ENCODE measurements at regions not wholly inside any gene's neighbourhood (a gene's known extent, or its start where the extent isn't known, plus 50 kb on each side); places are given as distances from the start of the nearest gene placed in this dataset.
A peak's percentile ranks its signal among the peaks of the same experiment; 100 is the strongest.

DNA sequence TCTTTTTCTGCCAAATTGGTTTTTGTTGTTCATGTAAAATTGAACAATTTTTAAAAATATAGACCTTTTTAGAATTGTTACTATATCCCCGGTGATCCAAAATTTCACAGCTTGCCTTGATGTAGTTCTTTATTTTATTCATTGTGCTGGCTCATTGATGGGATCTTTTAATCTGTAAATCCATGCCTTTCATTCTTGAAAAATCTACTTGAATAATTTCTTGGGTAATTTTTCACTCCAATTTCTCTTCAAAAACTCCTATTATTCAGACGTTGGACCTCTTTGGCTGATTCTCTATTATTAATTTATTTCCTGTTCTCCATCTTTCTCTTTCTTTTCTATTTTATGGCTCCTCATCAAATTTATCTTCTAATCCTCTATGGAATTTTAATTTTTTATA lies 476.1 kb upstream of the CITED2 start:
- DNase-seq (ENCODE audit: low read depth), result no peak

DNA sequence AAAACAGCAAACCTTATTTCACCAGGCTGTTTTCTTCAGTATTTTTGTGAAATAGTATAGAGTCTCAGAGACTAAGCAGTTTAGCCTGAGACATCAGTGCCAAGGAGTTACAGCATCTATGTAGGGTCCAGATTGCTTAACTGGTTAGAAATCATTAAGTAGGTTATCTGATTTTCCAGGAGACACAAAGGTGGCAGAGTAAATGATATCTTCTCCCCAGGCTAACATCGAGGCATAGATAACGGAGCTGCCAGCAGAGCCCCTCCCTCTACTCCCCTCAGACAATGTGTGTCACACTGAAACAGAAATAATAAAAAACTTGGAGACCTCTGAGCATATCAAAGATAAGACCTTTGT lies 473.0 kb upstream of the CITED2 start:
- no peak for DNase-seq (ENCODE audit: low read depth)

DNA sequence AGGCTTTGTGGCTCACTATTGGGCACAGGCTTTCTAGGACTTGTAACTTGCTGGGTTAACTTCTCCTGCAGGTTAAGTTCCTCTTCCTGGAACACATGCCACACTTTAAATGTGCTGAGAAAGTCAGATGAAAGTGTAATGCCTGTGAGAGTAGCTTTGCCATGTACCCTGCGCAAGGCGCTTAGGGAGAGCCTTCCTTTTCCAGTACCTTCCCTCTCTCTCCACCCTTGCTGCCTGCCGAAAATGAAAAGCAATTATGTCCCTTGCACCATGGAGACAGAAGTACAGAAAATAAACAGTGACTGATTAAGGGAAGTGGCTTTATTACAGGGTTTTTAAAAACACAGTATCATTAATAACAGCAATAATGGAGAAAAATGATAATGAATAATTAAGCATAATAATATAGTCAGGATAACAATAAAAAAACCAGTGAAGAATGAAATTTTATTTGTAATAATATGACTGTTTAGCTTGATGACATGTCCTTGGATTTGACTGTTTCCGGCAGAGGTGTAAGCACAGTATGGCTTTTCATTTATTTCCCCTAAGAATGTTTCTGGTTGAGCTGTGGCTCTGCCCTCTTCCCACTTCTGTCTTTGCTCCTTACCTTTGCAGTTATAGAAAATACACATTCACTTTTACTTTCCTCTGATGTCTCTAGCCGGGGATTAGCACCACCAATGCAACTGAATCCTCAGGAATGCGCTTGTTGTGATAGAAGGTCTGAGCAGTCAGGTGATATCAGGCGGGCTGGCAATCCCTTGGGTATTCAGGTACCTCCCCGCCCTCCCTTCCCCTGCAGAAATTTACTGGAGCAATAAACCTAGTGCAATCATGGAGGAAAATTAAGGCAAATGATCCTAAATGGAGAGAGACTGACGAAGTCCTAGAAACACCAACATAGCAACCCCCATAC lies 472.3 kb upstream of the CITED2 start:
- no peak for DNase-seq (ENCODE audit: low read depth)

DNA sequence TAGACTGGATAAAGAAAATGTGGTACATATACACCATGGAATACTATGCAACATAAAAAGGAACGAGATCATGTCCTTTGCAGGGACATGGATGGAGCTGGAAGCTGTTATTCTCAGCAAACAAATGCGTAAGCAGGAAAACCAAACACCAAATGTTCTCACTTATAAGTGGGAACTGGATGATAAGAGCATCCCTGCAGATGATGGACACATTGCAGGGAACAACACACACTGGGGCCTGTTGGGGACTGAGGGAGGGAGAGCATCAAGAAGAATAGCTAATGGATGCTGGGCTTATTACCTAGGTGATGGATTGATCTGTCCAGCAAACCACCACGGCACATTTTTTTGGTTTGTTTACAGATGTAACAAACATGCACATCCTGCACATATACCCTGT lies 470.5 kb upstream of the CITED2 start:
- no peak for DNase-seq (ENCODE audit: low read depth)

DNA sequence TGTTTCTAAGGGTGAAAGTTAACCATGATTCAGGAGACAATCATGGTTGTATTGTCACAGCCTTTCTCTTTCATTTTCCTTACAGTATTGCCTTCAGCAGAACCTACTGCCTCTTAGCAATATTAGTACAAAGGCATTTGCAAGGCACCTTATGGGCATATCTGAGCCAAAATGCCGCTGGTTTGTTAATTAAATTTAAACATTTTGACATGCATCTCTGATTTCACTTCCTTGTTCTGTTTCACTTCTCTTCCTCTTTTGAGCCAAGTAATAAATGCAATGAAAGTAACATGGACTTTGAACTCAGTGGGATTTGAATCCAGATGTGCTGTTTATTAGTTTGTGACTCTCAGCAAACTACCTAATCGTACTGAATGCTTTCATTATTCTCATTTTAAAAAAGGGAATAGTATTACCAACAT lies 467.4 kb upstream of the CITED2 start:
- no peak for DNase-seq (ENCODE audit: low read depth)

DNA sequence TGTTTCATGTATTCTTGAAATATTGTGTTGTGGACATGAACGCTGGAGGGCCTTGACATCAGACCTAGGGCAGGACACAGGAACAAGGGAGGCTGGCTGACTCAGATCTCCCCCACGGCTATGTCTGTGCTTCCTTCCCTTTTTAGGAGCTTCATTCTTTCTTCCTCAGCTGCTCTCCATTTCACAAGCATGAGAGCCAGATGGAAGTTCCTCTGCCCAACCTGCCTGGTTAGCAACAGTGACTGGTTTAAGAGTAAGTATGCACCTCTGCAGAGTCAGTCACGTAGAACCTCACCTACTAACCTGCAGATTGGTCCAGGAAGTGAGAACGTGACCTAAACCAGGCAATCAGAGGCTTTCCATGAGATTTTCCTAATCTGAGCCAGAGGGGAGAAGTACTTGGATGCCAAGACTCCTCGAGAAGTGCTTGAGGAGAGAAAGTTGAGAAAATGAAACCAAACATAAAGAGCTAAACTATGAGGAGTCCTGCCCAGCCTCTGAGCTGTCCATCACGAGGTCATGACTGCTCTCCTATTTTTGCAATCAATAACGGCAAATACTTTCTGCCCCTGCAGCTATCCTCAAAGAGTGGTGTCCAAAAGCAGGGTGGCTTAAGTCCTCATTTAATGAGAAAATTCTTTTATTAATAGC lies 465.2 kb upstream of the CITED2 start:
- peak; percentile 7 for DNase-seq (ENCODE audit: low read depth)

DNA sequence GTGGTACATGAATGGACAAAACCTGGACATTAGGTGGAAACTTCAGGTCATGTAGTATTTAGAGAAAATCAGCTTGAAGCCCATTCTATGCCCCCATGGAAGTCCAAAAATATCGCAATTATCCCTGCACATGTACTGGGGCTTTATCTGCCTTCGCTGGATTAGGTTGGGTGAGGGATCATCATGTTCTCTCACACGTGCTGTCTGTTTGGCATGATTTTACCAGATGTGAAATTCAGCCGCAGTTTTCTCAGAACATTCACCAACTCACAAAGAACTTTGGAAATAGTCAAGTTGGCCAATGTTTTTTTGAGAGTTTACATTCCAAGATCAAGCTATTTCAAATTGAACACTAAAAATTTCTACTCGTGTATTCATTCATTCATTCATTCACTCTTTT lies 459.8 kb upstream of the CITED2 start:
- DNase-seq (ENCODE audit: low read depth), result no peak

DNA sequence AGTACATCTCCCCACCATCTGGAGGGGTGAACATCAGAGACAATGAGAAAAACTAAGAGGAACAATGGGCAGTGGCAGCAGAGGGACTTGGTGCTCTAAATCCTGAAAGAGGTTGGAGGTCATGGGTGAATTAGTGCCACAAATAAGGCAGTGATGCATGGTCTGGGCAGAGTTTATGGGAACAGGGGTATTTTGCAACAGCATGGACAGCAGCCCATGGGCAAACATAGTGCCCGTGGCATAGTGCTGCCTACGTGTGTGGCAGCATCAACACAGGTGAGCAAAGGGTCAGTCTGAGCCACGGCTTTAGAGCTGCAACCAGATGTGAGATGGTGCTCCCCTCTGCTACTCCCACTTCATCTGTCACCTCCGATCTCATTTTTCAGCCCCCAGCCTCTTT lies 459.1 kb upstream of the CITED2 start:
- no peak for DNase-seq (ENCODE audit: low read depth)

DNA sequence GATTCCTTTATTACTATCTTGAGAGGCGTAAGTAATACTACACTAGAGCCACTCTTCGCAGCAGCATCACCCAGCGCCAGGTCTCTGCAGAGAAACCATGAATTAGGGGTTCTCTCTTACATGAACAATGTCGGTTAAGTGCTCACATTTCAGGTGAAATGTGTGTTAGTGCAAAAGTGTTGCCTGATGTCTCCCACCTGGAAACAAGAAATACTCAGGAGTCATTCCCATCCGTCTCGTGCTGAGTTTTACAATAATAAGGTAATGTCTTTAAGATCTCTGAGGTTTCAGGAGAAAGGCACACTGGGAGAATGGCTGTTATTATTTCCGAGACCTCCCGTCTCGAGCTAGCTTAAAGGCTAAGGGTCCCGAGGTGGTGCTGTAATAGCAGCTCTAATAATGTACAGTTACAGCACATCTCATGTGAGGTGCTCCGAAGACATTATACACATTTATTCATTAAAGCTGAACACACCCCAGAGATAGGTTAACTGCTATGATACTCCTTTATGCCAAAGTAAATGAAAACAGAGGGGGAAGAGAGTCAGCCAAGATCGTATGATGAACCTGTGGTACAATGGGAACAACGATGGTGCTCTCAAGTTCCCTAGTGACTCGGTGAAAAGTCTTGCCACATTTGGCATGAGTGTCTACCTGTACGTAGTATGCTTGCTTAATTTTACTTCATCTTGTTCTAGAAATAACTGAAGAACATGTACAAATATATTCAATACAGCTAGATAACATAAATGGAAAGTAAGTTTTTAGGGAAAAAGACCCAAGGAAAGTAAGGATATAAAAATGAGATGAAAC lies 458.3 kb upstream of the CITED2 start:
- no peak for DNase-seq (ENCODE audit: low read depth)

DNA sequence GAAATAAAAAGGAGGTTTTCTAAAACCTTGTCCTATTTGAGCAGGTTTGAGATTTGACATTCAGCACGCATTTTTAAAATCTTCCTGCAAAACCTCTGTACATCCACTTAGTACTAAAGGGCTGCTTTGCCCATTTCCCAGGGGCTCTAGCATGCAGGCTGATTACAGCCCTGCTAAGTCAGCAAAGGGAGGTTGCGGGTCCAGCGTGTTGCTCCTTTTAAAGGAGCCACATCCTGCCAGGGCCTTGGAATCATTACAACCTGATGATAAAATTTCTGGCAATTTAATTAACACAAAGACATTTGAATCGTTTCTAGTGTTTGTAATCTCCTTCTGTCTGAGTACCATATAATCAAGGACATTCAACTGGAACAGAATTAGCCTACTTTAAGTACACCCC lies 455.1 kb upstream of the CITED2 start:
- no peak for DNase-seq (ENCODE audit: low read depth)

DNA sequence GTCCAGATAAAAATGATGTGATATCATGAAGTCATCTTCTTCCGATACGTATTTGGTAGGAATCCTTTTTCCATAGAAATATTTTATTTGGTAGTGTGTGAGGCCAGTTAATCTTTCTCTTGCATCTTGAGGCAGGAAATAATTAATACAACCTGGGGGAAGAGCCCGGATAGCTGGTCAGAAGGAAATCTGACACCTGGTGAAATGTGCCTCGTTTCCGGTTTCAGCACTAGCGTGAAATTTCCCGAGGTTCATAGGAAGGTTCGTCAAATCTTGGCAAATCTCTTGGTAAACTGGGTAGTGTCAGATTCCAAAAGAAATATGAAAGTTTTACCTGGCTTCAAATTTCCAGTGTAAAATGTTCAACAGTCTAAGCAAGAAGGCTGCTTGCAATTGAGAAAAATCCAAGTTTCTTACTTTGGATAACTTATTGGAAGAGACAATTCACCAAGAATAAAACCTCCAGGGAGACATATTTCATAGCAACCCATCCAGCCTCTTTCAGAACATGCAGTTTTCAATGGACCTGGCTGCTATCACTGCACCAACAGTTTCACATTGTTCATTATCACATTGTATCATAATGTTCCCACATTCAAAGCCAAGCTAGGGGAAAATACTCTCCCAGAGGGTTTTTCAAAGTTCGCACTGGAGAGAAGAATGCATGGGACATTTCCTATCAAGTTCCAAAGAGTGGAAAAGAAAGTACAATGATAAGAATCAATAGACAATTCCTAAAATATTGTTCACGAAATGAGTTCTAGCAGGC lies 454.5 kb upstream of the CITED2 start:
- no peak for DNase-seq (ENCODE audit: low read depth)

DNA sequence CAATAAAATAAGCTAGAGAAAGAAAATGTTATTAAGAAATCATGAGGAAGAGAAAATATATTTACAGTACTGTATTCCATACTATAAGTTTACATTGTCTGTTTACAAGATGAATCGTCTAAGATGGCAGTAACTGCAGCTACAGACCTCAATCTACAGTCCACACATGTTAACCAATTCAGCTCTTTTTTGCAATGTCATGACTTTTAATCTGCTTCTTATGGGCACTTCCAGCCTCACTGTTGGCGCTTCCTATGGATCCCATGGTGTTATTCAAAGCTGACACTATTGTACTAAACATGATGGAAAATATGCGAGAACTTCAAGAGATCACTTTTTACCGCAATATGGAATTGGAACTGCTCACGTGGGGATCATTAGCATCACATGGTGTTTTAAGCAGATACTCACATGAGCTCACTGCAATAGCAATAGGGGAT lies 451.5 kb upstream of the CITED2 start:
- DNase-seq (ENCODE audit: low read depth), result no peak

DNA sequence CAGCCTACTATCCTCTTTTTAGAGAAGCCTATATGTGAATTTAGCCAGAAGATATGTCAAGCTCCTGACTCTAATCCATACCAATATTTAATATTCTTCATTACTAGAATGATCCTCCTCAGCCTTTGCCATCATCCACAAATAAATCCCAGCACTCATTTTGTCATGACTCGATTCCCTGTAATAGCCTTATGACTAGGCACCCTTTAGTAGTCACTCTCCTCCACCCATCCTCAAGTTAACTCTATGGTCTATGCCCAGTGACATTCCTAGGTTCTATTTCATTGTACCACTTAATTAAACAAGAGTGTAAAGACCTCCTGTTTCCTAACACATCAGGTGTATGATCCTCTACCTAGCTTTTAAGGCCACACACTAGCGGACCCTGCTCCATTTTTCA lies 450.4 kb upstream of the CITED2 start:
- DNase-seq (ENCODE audit: low read depth), result peak; percentile 6

DNA sequence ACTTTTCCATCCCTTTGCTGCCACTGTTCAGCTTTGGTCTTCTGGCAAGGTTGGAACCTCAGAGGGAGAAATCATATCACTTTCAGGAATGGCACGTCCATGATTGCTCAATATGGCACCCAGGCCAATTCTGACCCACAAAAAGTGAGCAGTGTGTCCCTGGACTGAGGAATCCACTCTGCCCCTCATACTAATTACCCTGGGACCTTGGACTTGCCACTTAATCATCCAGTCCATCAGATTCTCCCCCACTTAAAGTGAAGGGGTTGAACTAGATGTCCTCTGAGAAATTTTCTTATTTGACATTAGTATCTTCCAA lies 449.3 kb upstream of the CITED2 start:
- no peak for DNase-seq (ENCODE audit: low read depth)

DNA sequence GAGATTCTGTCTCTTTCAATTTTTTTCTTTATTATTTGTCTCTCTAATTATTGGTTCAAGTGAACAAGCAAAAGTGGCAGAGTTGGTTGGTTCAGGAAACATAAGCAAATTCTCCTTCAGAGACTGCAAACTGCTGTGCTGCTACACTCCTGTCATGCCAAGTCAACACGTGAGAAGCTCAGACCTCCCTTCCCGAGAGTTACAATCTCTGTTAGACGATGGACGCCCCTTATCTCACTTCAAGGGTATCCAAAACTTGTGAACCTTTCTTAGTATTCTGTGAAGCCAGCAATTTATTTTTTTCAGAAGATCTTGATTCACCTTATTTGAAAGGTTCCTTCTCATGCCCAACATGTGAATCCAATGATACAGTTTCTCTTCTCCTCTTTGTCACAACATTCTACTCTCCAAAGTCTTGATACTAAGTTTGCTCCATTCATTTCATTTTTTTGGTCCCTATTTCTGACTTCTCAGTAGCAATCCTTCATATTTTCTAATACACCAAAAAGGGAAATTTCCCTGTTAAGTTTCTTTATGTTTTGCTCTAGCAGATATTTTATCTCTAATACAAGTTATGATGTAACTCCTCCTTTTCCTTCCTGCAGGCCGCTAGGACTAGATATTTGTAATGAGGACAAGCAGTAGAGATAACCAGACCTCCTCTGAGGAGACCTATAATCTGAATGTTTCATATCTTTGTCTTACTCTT lies 448.8 kb upstream of the CITED2 start:
- DNase-seq (ENCODE audit: low read depth), result no peak

DNA sequence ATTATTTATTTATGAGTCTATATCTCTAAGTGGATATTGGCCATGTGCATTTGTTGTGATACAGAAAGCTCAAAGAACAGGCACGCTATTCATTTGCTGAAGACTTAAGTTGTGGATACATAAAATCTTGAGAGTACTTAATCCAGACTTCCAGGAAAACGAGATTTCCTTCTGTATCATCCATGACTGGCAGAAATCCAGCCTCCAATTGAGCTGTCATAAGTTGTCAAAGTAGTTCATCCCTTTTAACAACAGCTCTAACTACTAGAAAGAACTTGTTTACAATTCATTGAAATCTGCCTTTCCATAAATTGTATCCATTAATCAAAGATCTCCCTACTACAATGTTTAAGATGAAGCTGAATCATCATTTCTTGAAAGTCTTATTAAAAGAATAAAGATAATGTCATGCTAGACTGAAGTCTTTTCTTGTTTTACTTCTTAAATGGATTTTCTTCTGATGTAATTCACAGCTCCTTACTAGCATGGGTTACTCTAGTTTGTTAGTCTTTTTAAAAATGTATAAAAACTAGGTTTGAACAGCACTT lies 447.3 kb upstream of the CITED2 start:
- DNase-seq (ENCODE audit: low read depth), result no peak

DNA sequence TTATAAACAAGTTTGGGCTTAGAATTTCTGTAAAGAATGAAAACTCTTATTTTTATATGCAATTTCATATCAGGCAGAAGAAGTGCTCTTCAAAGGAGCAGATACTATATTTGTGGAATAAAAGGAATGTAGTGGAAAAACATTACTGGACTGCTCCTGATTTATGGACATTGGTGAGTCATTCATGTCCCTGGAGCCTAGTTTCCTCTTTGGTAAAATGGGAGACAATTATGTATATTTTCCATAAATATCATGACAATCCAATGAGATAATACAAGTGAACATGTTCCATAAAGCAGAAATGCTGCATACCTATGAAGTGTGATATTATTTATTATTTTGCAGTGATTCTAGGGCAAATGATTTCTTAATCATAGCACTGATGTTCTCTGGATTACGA lies 445.8 kb upstream of the CITED2 start:
- peak; percentile 25 for DNase-seq (ENCODE audit: low read depth)

DNA sequence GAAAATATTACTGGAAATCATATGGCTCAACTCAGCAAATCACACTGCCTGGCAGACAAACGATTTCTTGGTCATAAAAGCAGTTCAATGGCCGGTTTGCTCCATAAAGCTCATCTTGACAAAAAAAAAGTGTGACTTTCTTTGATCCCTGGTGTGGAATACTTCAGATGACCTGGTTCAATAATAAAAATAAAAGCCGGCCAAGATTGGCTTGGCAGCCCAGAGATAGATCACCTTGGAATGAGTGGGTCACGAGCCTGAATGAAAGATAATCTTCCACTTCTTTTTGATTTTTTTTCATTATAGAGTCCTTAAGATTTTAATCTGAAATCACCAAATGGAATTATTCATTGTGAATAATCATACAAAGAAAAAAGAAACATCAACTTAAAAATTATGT lies 445.3 kb upstream of the CITED2 start:
- no peak for DNase-seq (ENCODE audit: low read depth)

DNA sequence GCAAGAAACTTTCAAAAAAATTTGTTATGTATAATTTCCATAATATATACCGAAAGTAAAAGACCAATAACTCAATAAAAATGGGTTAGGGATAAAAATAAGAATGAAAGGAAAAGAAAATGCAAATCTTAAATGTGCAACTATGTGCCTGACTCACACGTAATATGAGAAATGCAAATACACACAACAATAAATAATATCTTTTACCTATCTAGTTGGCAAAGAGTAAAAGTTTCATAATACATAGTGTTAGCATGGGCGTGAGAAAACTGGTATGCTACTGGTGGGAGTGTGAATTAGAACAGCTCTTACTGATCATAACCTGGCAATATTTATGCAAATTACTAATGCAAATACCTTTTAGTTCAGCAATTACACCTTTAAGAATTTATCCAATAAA lies 438.5 kb upstream of the CITED2 start:
- DNase-seq (ENCODE audit: low read depth), result no peak

DNA sequence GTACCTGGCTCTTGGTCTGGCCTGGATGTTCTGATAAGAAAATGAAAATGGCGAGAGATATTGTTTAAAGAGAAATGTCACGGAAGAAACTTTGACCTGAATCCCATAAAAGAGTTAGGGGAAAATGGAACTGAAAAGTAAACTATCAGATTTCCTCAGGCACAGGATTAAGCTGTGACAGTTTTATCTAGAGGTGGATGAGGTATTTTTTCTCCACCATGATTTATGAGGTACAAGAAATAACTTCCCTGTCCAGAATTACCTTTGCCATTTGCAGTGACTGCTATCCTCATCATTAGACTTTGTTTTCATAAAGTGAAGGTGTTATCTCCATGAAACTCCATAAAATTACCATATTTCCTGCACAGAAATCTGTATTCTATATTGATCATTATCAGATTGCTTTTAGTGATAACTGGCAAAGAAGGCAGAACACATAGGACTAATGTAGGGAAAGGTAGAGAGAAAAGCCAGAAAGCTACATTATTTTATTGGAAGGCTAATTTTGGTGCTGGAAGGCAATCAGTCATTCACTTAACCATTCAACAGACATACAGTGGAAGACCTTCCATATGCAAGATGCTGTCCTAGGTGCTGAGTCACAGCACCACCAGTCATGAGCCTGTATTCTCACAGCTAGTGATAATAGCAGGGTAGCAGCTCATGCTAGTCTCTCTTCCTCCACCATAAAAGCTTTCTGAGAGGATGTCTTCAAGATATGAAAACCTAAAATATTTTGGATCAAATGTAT lies 427.3 kb upstream of the CITED2 start:
- DNase-seq (ENCODE audit: low read depth), result peak; percentile 38

Data from myocyte (in vitro differentiated cells).